NCI-H748 treated with DMSO at 0.1 percent for 48 hours (cell line): ENCODE measurements at regions not wholly inside any gene's neighbourhood (a gene's known extent, or its start where the extent isn't known, plus 50 kb on each side); places are given as distances from the start of the nearest gene placed in this dataset.

Experiments used
- DNase-seq: peaks from one replicate; lab custom pipeline; 2025; lab: John Stamatoyannopoulos, UW

DNA sequence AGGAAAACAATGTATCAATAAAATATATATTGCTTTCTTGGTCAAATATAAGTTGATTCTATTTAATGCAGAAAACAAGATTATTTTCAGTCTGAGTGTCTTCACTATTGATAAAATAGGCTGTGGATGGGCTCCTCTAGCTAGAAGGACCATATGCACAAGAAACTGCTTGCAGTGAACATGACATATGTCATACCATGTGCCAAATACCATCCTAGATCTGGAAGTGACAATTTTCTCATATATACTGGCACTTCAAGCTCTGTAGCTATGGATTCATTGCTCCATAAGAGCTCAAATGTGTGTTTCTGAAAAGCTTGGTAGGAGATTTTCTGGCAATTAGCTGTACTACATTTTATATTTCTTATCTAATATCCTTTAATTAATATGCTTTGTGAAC lies 95.6 kb upstream of the CDH6 start:
- DNase-seq: no peak

DNA sequence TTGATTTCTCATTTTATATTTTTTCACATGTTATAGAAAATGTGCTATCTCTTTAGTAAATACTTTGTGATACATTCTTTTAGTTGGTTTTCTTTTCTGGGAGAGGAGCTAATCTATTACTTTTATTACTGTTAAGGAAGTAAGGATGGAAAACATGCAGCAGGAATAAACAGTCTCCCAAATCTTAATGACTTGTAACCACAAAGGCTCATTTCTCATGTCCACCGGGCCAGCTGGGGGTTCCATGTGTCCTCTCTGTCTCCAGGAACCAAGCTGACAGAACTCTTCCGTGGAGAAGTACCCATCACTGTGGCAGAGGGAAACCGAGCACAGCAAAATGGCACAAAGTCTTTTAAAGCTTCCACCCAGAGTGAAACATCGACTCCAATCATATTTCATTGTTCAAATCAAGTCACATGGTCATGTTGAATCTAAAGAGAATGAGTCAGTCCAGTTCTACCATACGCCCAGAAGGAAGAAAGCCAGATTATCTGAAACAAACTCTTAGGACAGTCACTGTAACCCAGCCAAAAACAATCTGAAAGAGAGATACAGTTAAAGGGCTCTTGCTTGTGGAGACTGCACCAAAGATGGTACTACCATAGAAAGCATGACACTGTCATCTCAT lies 97.1 kb upstream of the CDH6 start:
- DNase-seq: no peak

DNA sequence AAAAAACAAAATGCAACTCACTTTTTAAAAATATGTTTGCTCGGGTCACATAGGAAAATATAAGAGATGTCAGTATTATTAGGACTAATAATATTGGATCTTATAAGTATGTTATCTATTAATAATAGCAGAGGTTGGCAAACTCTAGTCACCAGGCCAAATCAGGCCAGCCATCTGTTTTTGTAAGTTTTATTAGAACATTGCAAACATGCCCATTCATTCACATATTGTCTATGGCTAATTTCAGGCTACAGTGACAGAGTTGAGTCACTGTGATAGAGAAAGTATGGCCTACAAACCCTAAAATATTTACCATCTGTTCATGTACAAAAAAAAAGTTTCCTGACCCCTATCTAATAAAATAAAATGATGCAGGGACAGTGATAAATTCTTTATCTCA lies 97.7 kb upstream of the CDH6 start:
- no peak for DNase-seq

DNA sequence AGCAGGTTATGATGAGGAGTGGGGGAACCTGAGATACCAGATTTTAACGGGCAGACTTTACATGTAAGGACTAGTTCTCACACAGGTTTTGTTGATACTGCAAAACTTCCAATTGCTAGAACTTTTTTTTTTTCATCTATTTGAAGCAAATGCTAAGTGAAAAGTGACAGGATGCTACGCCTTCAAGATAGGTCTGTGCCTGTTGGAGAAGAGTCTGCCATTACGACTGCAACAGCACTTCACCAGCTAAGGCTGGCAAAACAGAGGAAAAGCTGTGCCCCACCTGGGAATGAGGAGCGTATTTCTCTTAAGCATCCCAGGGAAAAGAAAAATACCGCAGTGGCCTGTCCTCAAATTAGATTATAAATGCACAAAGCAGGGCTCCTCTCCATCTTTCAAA lies 102.0 kb upstream of the CDH6 start:
- DNase-seq: no peak

DNA sequence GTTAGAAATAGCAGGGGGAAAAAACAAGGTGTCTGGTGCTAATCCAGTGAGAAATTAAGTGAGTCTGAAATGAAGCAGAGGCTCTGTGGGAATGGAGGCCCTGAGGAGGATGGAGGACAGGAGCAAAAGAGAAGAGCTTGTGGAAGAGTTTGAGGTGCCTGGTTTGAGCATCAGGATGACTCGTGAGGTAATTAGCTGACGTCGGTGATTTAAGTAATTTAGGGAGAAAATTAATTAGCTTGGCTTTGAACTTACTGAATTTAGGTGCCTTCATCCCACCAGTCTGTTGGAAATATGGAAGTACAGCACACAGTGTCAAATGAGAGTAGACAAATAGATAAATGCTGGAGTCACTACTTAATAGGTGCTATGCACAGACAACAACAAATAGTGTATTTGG lies 103.0 kb upstream of the CDH6 start:
- DNase-seq: no peak

DNA sequence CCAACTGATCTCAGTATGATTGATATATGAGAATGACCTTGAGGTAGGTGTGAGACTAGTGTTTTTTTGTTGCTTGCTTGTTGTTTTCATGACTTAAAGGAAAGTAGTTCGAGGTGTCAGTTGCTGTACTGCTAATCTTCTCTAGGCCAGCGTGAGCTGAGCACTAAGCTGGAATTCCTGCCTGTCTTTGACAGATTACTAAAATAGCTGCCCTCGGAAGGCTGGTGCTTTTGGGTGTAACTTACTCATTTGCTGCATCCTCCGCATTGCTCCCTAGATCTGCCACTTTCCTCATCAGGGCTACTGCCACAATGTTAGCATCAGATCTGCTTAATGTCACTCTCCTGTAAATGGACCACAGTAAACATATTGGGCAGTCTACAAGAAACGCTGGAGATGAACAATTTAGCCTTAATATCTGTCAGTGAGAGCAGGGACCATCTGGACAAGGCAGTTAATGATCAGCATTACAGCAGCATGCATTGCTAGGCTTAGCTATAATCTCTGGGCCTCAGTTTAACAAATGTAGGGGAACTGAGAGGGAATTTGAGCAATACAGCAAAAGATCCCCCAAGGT lies 106.6 kb upstream of the CDH6 start:
- no peak for DNase-seq

DNA sequence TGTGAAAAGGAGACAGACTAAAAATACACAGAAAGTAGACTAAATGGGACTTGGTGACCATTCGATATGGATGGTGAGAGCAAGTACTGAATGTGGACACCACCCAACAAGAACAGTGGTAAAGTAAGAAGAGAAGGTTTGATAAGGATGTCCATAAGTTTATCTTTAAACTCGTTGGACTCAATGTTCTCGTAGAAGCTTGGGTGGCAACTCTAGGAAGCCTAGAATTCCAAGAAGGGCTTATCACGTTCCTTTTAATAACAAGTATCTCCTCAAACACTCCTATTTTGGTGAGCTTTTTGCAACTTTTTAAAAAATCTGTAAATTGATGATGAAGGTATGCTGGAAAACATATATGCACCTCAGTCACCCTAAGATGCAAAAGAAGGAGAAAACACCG lies 108.6 kb upstream of the CDH6 start:
- DNase-seq: no peak

DNA sequence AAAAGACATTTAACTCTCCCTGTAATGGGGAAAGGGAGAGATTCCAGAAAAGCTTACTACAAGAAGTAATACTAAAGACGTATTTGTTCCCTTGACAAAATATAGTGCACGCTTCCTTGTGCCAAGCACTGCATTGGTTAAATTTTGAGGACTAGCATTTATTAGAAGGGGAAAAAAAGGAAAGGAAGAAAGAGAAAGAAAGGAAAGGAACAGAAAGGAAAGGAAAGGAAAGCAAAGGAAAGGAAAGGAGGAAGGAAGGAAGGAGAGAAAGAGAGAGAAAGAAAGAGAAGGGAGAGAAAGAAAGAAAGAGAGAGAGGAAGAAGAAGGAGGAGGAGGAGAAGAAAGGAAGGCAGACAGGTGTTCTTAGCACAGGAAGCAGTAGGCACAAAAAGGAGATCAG lies 110.1 kb upstream of the CDH6 start:
- no peak for DNase-seq

DNA sequence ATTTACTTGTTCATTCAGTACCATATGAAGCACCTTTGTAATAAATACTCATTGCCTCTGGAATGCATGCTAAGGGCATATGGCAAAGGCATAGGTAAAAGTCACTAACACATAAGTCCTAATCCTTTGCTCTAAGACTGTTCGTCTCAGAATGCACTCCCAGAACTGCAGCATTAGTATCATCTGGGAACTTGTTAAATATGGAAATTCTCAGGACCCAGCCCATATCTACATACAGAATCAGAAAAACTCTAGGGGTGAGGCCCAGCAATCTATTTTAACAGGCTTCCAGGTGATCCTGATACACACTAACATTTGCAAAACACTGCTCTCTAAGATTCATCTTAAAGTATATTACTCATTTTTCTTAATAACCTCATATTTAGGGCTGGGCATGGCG lies 113.8 kb upstream of the CDH6 start:
- no peak for DNase-seq

DNA sequence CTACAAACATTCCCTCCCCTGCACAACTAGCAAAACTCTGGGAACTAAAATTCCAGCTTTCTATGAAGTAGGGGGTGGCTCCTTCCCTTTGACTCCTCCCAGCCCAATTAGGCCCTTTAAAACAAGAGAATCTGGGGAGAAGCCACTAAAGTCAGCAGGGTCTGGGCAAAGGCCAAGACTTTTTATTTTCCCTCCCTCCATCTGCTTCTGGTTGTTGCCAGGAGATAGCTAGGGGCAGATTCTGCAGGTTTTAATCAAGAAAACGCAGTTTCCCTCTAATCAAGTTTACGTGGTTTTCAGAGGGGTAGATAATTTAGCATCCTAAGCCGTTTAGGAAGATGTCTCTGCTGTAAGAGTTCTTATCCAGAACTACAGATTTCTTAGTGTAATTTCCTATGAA lies 114.5 kb upstream of the CDH6 start:
- no peak for DNase-seq

DNA sequence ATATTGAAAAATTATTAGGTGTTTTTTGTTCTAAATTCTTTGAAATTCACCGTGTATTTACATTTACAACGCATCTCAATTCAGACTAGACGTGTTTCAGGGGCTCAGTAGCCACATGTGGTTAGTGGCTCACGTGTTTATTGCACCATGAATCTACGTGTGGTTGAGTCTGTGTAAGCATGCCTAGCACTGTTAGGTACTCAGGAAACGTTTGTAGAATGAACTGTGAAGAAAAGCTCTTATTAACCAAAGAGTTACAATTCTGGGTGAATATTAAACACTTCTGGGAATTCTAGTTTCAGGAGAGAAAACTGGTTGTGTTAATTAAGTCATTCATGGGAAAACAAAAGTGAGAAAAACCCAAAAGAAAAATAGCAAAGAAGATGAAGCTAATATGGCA lies 117.5 kb upstream of the CDH6 start:
- no peak for DNase-seq

DNA sequence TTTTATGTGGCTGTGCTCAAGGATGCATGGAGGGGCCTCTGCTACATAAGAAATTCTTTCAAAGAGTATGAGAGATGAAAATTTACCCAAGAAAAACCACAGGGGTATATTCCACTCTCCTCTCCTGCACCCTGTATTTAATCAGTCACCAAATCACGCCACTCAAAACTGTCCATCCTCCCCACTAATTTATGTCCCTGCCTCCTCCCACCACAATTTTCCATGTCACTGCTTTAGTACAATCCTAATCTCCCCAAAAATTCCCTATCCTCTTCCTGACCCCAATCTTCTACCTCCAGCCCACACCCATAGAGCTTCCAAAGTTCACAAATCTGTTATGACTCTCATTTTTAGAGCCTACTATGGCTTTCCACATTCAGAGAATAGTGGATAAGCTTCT lies 125.2 kb upstream of the CDH6 start:
- DNase-seq: no peak

DNA sequence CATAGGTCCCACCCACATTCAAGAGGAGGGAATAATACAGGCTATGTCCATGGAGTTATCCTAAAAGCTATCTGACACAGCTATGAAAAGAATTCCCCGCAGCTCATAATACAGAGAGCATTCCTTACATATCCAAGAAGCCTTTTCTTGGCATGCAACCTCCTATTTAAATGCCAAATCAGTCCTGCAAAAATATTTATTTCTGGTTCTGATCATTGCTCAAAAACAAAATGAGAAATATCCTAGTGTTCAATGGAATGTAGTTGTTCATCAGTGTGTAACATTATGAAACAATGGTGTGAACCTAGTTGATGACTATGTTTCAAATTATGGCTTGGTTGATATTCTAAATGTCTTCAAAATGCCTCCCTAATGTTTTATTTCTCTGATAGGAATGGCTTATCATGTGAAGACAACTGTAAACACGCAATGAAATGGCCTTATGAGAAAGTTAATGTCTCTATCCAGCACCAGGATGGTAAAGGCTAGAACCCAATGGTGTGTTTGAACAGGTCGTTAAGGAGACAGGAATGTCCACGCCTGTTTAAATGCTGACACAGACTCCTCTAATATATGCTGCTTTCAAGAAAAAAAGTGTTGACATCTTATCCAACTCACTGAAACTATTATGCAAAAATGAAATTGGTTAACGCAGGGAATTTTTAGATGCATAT lies 126.7 kb upstream of the CDH6 start:
- no peak for DNase-seq

DNA sequence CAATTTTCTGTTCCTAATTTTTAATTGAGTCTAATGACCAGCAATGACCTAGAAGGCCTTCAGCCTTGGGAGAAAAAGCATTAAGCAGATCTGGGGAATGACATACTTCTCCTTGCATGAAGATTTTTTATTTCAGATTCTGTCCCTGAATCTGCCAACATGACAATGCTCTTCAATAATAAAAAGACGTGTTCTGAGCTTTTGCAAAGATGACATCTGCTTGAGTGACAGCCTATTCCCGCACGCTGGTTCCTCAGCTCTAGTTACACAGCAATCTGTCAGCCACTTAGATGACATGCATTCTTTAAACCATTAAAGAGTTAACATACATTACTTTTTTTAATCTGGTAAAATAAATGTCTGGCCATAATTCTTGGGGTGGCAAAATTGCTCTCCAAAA lies 129.3 kb upstream of the CDH6 start:
- no peak for DNase-seq

DNA sequence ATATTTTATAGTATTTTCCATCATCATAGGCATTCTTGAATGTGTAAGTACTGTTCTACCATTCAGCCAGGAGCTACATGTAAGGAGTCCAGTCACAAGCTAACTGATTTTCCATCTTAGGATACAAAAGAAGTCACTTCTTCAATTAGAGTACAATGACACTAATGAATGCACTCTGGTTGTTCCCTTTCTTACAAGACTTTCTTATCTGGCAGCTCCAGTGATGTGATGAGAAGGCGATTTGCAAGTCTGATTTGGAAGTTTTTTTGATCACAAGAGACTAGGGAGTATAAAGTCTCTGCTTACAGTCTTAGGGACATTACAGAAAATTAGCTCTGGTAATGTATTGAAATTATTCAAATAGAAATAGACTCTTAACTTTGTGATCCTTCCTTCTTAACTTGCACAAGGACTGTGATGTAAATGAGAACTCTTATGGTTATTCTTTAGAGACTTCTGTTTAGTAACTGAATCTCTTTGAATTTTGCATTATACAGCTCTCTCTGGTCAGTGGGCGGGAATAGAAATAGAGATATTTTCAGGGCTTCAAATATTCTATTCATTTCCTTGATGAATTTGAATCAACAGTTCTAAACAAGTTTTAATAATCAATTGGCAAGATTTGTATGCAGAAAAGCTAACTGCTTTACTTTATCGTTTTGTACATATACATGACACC lies 130.4 kb upstream of the CDH6 start:
- no peak for DNase-seq

DNA sequence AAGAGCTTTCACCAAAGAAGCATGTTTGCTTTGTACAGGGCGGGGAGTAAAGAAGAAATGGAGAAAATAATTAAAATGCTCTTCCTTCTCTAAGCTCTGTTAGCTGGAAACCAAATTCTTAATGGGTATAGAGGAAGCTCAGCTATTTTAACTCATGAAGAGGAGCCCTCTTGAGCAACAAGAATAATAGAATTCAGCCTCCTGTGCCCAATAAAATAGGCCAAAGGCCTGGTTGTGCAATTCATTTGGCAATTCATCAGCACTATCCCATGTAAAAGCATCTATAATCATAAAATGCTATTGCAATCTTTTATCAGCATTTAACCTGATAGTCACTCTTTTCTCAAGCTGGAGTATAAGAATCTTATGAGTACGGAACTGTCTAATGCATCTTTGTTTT lies 133.6 kb upstream of the CDH6 start:
- DNase-seq: no peak

DNA sequence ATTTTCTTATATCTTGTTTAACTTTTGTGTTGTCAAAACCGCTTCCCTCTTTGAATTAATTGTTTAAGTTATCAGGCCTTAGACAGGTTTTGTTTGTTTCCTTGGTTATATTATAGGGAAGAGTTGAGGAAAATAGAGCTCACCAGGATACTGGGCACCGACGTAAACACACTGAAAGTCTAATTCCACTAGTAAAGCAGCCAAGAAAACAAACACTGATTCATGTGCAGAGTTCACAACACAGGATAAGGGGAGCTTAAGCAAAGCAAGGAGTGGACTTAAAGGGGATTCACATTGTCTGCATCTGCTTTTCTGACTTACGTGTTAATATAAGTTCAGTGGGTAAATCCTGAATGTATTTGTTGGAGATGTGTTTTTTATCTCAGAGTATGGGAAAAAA lies 139.0 kb upstream of the CDH6 start:
- no peak for DNase-seq

DNA sequence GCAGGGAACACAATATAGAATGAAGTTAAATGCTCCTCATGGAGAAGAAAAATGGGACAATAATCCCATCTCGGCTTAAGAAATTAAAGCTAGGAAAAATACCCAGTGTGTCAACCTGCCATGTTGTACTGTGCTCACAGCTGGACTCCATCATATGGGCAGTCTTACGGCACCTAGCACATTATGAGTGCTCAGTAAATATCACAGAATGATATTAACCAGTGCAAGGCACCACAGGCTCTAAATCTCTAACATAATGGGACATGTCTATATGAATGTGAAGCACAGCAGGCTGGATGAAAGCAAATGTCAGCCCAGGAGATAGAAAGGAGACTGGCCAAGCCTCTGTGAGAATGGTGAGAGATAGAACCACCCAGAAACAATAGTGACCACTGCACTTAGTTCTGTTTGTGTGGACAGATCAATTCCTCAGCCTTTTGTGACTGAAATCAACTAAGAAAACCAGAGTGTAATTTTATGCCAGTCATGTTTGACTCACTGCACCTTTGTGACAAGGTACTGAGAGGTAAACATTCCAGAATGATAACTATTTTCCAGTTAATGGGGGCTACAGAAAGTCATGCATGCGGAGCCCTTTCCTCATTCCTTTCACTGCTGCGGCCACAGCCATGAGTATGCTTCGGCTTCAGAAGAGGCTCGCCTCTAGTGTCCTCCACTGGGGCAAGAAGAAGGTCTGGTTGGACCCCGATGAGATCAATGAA lies 140.4 kb upstream of the CDH6 start:
- DNase-seq: no peak

DNA sequence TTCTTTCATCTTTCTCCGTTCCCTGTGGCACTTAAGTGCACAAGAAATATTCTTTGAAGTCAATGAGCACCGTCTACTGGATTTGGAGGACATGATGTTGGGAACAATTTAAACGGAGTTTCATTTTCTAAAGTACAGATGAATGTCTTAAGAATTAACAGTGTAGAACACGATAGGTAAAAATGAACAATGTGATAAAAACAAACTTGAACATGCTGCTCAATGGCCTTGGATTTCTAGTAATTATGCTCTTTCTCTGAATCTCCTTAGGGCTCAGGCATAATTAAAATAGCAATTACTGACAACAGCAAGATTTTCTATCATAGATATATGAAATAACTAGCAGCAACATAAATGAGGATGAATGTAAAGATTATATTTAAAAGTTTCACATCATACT lies 142.2 kb upstream of the CDH6 start:
- no peak for DNase-seq

DNA sequence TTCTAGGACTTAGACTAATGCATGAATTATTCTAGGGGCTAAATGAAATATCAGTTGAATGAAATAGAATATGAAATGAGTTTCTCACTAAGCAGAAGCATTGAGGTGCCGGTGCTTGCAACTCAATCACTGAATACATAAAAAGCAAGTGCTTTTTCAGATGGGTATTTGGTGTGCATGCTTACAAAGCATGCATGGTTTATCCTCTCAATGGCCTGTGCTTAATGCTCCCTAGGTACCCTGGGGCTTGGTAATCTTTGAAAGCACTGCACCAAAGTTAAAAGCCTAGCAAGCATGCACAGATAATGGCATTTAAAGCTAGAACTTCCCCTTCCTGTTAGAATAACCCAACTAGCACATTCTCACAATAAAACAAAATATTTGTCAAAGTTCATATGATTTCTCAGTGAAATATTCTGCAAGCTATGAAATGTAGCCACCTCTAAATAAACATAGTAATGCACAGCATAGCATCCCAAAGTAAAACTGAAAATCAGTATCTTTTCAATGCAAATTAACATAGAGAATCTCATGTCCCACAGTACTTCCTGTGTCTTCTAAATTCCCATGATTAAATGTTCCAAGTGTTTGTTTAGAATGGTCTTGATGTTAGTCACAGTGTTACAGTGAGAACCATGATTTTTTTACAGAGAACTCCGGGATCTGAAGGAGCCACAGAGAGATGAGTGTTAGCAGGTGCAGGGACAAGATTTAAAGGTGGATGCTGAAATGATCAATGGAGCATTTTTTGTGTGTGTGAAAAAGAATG lies 143.4 kb upstream of the CDH6 start:
- no peak for DNase-seq

DNA sequence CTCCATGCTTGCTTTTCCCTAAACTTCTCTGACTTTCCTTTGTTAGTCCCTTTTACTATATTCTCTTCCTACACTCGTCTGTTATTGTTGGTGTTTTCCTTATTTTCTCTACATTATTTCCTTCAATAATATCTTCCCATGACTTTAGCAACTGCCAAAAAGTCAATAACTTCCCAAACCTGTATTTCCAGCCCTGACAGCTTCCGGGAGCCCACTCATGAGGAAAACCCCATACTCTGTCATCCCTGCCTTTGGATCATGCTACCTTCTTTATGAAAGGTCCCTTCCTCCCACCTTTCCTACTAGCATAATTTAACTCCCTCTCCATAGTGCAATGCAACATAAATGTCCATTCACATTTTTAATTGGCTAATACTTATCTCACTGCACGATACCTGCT lies 144.0 kb upstream of the CDH6 start:
- no peak for DNase-seq
